Uterus (tissue), 3 donors: ENCODE measurements at regions not wholly inside any gene's neighbourhood (a gene's known extent, or its start where the extent isn't known, plus 50 kb on each side); places are given as distances from the start of the nearest gene placed in this dataset.

Experiments used
- DNase-seq, 2 donors: peaks; one replicate each; pipeline ENCODE4 v3.0.0-alpha.2; 2019 to 2020
- H3K27ac ChIP-seq, 2 donors: fragments of 200-600 bp; sonication (generic); 1 replicate in 1 of 2; 2 replicates in 1 of 2; pipeline ENCODE4 v1.5.1; 2016 to 2018
- H3K27me3 ChIP-seq, 2 donors: fragments of 200-600 bp; sonication (generic); one replicate each; pipeline ENCODE4 v1.5.1; 2018 to 2019; ENCODE audit warnings: control low read depth in 1 of 2
- H3K36me3 ChIP-seq, 2 donors: fragments of 200-600 bp; sonication (generic); one replicate each; pipeline ENCODE4 v1.5.1; 2019; ENCODE audit warnings: control low read depth in 1 of 2
- H3K4me1 ChIP-seq, 2 donors: fragments of 200-600 bp; sonication (generic); one replicate each; pipeline ENCODE4 v1.5.1; 2018 to 2019; ENCODE audit warnings: control low read depth in 1 of 2
- H3K4me3 ChIP-seq, 2 donors: fragments of 200-600 bp; sonication (generic); 1 replicate in 1 of 2; 2 replicates in 1 of 2; pipeline ENCODE4 v1.5.1; 2018 to 2019; ENCODE audit warnings: mild to moderate bottlenecking in 1 of 2
- H3K9me3 ChIP-seq, 2 donors: fragments of 200-600 bp; sonication (generic); one replicate each; pipeline ENCODE4 v1.5.1; 2019; ENCODE audit warnings: control low read depth in 1 of 2
- POLR2A ChIP-seq, 2 donors: fragments of 450-650 bp; IDR thresholded peaks; one replicate each; pipeline ENCODE4 v1.6.1; 2016; ENCODE audit warnings: antibody characterized with exemption in 2 of 2, mild to moderate bottlenecking in 1 of 2, moderate library complexity in 1 of 2
- intact Hi-C: fragments of 100-400 bp; cut with DNase I; formaldehyde crosslinking; loops from one replicate; pipeline ENCODE4 v1.15.1; 2023; ENCODE audit warnings: low total_unique reads
- TF ChIP-seq, protein P1 (sequence below), 4 experiments: fragments of 200-600 bp in 2 of 4; fragments of 450-650 bp in 2 of 4; sonication (generic) in 2 of 4; IDR thresholded peaks; one replicate each; pipeline ENCODE4 v1.5.1; 2016 to 2019; ENCODE audit warnings: antibody characterized with exemption in 4 of 4, mild to moderate bottlenecking in 2 of 4, moderate library complexity in 1 of 4
- donor health status: DM: yes; HTN: yes; CAD: no.

DNA sequence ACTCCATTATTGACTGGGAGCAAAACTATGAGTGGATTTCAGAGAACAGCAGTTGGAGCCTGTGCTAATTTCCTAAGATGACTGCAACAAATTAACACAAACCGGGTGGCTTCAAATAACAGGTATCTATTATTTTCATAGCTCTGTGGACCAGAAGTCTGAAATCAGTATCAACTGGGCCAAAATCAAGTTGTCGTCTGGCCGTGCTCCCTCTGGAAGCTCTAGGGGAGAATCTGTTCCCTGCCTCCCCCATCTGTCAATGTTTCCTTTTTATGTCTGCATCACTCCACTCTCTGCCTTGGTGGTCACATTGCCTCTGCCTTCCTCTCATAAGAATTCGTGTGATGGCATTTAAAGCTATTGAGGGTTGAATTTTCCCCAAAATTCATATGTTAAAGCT is 269.8 kb downstream of the TMX3 start:
- Histone ChIP-seq H3K4me1 (no peaks in the 10 kb centered on the region), H3K9me3 (no peaks in the 10 kb centered on the region), H3K4me3 (no peak overlapping the region), H3K27ac (no peak overlapping the region), H3K36me3 (no peaks in the 10 kb centered on the region), H3K27me3 (no peaks in the 10 kb centered on the region)
- intact Hi-C loops, result no loop called here
- no peak for TF ChIP-seq POLR2A (IDR thresholded peaks at IDR 0.05)
- TF ChIP-seq, protein P1, sequence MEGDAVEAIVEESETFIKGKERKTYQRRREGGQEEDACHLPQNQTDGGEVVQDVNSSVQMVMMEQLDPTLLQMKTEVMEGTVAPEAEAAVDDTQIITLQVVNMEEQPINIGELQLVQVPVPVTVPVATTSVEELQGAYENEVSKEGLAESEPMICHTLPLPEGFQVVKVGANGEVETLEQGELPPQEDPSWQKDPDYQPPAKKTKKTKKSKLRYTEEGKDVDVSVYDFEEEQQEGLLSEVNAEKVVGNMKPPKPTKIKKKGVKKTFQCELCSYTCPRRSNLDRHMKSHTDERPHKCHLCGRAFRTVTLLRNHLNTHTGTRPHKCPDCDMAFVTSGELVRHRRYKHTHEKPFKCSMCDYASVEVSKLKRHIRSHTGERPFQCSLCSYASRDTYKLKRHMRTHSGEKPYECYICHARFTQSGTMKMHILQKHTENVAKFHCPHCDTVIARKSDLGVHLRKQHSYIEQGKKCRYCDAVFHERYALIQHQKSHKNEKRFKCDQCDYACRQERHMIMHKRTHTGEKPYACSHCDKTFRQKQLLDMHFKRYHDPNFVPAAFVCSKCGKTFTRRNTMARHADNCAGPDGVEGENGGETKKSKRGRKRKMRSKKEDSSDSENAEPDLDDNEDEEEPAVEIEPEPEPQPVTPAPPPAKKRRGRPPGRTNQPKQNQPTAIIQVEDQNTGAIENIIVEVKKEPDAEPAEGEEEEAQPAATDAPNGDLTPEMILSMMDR (IDR thresholded peaks at IDR 0.05), result no peak
- DNase-seq, result no peak

DNA sequence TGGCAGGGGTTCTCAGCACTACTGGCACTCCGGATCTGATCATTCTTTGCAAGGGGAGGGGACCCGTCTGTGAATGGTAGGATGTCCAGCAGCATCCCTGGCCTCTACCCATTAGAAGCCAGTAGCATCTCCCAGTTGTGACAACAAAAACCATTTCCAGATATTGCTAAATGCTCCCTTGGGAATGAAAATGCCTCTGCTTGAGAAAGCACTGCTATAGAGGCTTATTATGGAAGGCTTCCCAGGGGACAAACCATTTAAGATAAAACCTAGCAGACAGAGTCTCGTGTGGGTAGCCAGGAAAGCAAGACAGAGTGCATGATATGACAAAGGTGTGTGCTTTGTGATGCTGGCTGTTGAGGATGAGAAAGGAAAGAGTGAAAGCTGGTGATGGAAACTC is 273.7 kb downstream of the TMX3 start:
- TF ChIP-seq, protein P1 (IDR thresholded peaks at IDR 0.05), result no peak
- no peak for TF ChIP-seq POLR2A (IDR thresholded peaks at IDR 0.05)
- Histone ChIP-seq H3K27me3 (no peaks in the 10 kb centered on the region), H3K36me3 (no peaks in the 10 kb centered on the region), H3K27ac (no peak overlapping the region), H3K9me3 (no peaks in the 10 kb centered on the region), H3K4me3 (no peak overlapping the region), H3K4me1 (no peaks in the 10 kb centered on the region)
- intact Hi-C loops, result no loop called here
- DNase-seq, result no peak

DNA sequence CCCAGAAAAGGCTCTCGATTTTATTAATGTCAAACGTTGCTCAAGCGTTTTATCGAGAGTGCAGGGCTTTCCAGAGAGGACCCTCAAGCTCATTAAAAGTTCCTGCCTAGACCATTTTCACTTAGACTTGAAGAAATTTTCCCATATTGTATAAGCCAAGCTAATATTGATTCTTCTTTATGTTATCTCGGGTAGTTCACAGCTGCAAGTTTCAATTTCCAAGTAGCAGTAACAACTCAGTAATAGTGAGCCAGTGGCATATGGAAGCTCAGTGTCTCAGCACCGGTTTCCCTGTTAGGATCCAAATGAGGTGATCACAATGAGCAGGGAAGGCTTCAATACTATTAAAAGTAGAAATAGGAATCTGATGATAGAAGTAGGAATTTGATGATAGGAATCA is 274.5 kb downstream of the TMX3 start:
- H3K9me3 ChIP-seq, result no peaks in the 10 kb centered on the region
- H3K36me3 ChIP-seq, result no peaks in the 10 kb centered on the region
- DNase-seq, result no peak
- no peak for TF ChIP-seq POLR2A (IDR thresholded peaks at IDR 0.05)
- TF ChIP-seq, protein P1 (IDR thresholded peaks at IDR 0.05), result no peak
- H3K27me3 ChIP-seq, result no peaks in the 10 kb centered on the region
- intact Hi-C loops, result no loop called here
- H3K27ac ChIP-seq, result no peak overlapping the region
- H3K4me3 ChIP-seq, result no peak overlapping the region
- H3K4me1 ChIP-seq, result no peaks in the 10 kb centered on the region

DNA sequence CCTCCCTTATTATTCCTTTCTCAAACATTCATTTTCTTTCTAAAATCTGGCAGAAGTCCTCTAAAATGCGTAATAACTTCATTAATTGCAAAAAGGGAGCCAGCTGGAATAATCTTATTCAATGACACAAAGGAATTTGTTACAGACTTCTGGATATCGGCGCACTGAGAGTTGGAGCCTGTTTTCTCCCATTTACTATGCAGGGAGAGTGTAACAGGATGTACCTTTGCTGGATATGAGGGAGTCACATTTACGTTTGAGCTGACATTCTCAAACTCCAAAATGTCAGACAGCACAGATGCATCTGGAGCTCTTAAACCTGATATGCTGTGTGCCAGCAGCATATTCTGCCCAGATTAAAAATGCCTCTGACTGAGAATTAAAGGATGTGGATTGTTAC is 275.3 kb downstream of the TMX3 start:
- Histone ChIP-seq H3K4me1 (no peaks in the 10 kb centered on the region), H3K9me3 (no peaks in the 10 kb centered on the region), H3K27ac (no peak overlapping the region), H3K27me3 (no peaks in the 10 kb centered on the region), H3K36me3 (no peaks in the 10 kb centered on the region), H3K4me3 (no peak overlapping the region)
- no peak for DNase-seq
- TF ChIP-seq, protein P1 (IDR thresholded peaks at IDR 0.05), result no peak
- no peak for TF ChIP-seq POLR2A (IDR thresholded peaks at IDR 0.05)
- intact Hi-C loops, result no loop called here

DNA sequence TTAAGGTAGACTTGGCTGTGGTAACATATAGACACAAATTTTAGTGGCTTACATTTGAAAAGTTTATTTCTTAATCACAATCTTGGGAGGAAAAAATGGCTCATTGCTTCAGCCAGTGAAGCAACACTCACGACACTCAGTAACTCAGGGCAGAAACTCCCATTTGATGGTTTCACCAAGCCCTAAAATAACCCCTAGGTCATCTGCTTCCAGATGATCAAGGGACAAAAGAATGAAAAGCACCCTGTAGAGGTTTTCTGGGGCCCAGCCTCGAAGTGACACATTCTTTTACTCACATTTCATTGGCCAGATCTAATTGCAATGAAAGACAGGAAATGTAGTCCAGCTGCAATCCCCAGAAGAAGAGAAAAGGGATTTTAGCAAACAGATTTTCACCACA is 275.9 kb downstream of the TMX3 start:
- DNase-seq, result no peak
- no peak overlapping the region for H3K27ac ChIP-seq
- intact Hi-C loops, result no loop called here
- H3K36me3 ChIP-seq, result no peaks in the 10 kb centered on the region
- no peaks in the 10 kb centered on the region for H3K27me3 ChIP-seq
- no peak overlapping the region for H3K4me3 ChIP-seq
- TF ChIP-seq POLR2A (IDR thresholded peaks at IDR 0.05), result no peak
- TF ChIP-seq, protein P1 (IDR thresholded peaks at IDR 0.05), result no peak
- no peaks in the 10 kb centered on the region for H3K9me3 ChIP-seq
- H3K4me1 ChIP-seq, result no peaks in the 10 kb centered on the region
